HuH-7 (cell line): ENCODE measurements at regions not wholly inside any gene's neighbourhood (a gene's known extent, or its start where the extent isn't known, plus 50 kb on each side); places are given as distances from the start of the nearest gene placed in this dataset.

Experiments
- DNase-seq: peaks from one replicate; pipeline ENCODE4 v3.0.0; 2011; ENCODE audit warnings: low spot score

DNA sequence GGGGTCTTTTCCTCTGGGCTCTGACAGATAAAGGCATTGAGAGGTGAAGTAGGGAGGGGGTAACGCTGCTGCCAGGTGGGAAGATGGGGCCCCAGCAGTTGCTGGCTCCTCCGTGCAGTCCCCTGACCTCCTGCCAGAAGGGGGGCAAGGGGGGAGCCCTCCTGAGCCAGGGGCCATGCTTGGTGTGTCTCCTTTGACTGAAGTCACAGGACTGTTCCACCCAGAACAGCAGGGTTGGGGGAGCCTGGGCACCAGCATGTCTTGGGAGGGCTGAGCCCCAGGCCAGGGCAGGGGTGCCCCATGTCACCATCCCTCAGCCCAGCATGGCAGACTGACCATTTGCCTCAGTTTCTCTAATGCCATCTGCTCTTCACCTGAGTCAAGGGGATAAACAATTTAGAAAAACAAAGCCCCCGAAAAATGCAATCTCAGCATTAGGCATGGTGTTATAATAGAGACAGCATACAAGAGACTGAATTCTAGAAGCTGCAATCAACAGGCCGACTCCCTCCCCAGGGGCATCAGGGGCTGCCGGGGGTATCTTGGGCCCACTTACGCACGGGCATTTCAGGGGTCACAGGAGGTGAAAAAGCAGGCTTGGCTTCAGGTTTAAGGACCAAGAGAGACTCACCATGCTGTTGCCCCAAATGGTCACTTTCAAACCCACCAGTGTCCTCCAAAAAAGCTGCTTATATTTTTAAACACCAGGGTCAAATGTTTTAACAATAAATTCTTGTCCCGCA, 108.6 kb upstream of the GPR26 start:
- DNase-seq: no peak

DNA sequence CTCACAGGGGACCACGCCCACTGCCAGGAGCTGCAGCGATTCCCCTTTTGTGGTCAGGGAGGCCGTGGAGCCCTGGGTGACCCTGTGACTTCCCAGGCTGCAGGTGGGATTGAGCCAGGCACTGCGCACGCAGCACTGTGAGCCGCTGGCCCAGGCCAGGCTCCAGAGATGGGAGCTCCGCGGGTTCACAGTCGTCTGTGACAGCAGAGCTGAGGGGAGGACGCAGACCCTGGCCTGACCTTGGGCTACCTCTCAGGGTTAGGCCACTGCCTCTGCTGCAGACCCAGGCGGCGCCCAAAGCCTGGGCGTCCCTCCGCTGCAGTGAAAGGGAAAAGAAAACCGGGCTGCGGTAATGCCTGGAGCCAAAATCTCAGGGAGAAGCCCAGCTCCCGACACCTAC, 107.5 kb upstream of the GPR26 start:
- no peak for DNase-seq

GRCh38 chr10:123559066-123559822, 106.9 kb upstream of the GPR26 start:
- DNase-seq: peak; percentile 86

DNA sequence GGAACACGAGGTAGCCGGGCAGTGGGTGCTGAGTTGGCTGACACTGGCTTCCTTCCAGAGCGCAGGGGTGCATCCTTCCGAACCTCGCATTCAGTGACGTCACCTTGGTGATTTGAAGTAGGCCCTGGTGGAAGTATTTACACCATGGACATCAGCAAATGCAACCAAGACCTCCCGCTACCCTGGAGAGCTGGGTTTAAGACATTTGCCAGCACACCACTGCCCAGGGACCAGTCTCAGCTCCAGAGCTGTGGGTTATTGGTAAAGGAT, 106.4 kb upstream of the GPR26 start:
- no peak for DNase-seq

GRCh38 chr10:123560301-123561140, 105.6 kb upstream of the GPR26 start:
- DNase-seq: no peak

DNA sequence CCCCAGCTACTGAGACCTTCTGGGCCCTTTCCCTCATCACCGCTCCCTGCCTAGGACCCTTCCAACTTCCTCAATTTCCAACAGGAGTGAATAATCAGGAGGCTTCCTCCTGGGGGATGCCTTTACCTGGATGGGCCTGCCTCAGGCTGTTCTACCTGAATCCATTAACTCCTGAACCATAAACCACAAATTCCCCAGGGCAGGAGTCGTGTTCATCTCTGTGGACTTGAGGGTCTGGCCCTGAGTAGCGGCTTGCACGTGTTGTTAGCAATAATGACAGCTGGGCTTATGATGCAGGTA, 105.1 kb upstream of the GPR26 start:
- no peak for DNase-seq

DNA sequence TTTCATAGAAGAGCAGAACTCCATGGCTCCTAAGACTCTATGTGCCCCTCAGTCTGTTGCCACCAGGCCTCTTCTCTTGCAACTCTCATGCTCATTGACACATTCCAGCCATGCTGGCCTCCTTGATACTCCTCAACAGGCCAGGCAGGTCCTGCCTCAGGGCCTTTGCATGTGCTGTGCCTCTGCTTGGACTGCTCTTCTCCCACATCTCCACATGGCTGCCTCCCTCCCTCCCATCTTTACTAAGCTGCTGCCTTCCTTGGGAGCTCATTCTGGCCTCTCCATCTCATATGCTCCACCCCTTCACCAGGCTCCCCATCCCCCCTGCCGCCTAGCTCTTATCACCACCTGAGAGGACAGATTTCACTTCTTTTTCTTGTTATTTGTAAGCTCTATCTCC, 103.8 kb upstream of the GPR26 start:
- no peak for DNase-seq

DNA sequence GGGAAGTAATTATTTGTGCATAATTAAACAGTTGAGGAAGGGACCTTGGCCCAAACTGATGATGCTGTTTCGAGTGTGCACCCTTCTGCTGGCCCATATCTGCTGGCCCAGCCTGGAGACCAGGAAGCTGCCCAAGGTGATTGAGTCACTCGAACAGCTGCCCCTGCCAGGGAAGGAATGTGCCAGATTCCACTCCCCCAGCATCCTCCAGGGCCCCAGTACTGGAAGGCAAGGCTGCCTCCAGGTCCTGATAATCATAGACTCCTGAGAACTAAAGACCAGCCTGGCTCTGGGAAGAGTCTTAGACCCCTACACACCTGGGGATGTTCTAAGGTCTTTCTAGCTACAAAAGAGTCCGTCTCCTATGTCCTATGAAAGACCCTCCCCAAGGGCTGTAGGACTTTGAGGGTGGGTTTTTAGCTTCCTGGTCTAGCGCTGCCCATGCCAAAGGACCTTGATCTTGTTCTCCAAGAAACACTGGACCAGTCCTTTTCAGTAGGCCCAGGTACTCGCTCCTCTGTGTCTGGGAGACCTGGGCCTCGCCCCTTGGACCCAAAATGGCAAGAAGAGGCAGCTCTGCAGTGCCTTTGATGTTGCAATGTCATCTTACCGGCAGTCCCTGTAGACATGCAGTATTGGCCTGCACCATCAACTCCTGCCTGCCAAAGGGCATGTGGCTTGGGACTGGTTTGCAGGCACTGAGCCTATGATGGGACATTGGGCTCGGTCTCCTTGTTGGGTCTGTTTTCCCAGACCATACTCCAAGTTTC, 103.2 kb upstream of the GPR26 start:
- DNase-seq: no peak

GRCh38 chr10:123563581-123563855, 102.6 kb upstream of the GPR26 start:
- DNase-seq: no peak

GRCh38 chr10:123563994-123564393, 102.2 kb upstream of the GPR26 start:
- DNase-seq: no peak

GRCh38 chr10:123564631-123565030, 101.5 kb upstream of the GPR26 start:
- no peak for DNase-seq

- no peak for DNase-seq
Observed at GRCh38 chr10:123565691-123566660, 100.2 kb upstream of the GPR26 start.

DNA sequence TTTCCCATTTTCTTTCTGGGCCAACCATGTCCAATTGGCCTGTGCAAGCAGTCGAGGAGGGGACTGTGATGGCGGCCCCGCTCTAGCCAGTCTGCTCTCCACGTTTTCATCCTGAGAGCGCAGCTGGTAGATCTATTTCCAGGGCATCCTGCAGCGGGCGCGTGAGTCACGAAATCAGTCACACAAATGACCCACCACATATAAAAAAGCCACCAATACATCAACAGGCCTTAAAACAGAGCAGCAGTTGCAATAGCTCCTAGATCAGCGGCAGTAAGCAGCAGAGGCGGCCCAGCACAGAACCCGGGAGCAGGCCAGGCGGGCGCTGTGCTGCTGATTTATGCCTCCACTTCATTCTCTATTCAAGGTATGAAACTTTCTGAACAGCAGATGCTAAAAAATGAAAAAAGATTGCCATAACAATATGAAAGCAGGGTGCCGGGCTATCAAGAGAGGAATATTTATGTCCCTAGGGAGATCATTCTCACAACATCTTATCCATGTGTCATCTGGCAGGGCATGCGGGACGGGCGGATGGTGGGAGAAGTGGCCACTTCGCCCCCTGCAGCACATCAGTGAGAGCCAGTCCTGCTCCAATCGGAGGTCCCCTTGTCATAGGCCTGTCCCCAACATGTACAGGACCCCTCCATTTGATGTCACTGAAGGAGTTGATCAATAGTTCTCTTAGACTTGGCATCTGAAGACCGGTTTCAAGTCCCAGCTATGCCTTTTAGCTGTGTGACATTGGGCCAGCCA, 98.0 kb upstream of the GPR26 start:
- DNase-seq: no peak

GRCh38 chr10:123568751-123569150, 97.4 kb upstream of the GPR26 start:
- DNase-seq: no peak

DNA sequence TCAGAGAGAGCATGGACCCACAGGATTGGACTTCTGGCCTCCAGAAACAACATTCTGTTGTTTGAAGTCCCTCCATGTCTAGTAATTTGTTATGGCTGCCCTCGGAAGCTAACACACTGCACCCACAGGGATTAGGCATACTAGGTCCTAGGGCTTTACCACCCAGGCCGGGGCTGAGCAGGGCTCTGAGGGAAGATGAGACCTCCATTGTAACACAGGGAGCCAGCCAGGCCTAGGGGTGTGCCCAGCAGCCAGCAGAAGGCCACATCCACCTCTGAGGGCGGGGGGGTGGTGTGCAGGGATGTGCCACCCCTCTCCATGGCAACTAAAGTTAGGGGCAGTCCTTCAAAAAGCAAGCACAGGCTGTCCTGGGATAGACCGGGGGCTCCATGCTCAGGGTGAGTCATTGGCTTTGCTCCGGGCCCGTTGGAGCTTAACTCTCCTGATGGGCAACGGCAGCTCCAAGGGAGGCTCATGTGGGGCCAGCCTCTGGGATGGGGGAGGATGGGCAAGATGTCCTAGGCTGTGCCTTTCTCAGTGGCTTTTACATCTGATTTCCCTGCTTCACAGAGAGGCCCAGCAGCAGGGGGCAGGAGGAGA, 96.6 kb upstream of the GPR26 start:
- no peak for DNase-seq

DNA sequence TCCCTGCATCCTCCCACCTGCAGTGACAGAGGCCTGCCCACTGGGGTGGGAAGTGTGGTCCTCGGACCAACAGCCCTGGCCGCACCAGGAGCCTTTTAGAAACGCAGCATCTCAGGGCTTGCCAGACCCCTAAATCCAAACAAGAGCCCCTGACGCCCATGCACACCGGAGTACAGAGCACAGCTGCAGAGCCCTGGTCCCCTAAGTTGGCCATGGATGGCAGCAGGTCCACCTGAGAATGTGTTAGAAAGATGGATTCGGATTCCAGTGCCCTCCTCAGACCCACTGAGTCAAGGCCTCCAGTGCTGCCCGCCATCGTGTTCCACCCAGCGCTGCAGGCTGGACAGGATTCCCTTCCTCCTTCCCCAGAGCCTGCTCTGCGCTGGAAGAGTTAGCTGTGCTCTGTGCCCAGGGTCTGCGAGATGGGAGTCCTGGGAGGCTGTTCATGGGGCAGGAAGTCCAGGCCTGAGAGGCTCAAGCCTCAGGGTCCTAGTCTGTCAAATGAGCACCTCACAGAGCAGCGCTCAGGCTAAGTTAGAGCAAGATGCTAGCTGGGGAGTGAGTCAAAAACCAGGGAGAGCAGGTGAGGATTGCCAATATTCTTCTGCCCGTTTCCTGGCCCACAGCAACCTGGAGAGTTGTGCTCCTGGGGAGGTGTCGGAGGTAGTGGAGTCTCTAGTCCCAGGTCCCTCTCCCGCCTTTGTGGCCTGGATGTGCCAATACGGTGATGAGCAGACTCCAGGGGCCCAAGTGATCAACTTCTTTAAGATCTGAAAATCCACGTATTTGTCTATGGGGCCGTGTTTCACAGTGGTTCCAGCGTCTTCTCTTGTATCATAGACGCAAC, 95.9 kb upstream of the GPR26 start:
- DNase-seq: no peak

DNA sequence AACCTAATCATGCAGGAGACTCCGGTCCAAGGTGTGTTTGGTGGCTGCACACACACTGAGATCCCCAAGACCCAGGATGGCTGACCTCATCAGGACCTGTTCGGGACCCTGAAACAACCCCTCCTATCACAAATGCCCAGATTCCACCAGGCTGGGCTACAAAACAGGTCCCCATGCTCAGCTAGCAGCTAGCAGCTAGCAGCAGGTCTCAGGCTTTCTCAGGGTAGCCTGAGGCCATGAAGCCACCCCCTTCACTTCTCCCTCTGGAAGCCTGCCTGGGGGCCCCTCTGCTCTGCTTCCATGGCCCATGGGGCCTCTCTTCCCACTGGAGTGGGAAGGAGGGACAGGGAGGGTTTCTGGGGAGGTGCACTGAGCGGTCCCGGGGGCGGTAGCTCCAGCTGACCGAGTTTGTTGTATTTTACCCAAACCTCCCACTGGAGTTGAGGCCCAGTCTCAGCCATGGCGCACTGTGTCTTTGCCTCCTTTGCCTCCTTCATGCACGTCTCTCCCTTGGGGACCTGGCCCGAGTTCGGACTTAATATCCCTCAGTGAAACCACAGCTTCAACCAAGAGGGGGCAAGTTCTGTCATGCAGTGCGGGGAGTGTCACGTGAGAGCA, 95.1 kb upstream of the GPR26 start:
- no peak for DNase-seq

DNA sequence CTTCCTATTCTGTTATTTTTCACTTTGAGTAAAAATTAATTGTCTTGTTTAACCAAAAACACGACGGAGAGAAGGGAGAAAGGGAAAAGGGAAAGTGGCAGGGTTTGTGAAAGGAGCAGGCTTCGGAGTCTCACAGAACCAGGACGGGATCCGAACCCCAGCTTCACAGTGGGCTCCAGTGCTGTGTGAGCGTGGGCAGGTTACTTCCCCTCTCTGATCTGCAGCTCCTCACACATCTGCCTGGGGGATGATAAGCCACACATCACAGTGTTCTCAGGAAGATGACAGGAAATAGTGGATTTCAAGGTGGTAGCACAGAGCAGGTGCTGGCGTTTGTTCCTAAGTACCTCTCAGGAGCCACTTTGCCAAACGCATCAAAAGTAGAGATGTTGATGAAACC, 94.2 kb upstream of the GPR26 start:
- DNase-seq: no peak
